Nephron progenitor cell (in vitro differentiated cells): ENCODE measurements at regions not wholly inside any gene's neighbourhood (a gene's known extent, or its start where the extent isn't known, plus 50 kb on each side); places are given as distances from the start of the nearest gene placed in this dataset.
"Not testable (repeated sequence)": the region's sequence is repeated elsewhere in the genome, so short reads cannot be mapped to it uniquely, and the experiment has no call there.

Source experiments
- DNase-seq: peaks from one replicate; pipeline ENCODE4 v3.0.0; 2021
- H3K27ac Mint-ChIP-seq: 2 replicates; pipeline ENCODE4 v1.8.0; 2021; ENCODE audit warnings: mild to moderate bottlenecking, moderate library complexity, mixed read lengths
- H3K27me3 Mint-ChIP-seq: 2 replicates; pipeline ENCODE4 v1.8.0; 2021; ENCODE audit warnings: mild to moderate bottlenecking, low read depth, mixed read lengths; ENCODE audit not compliant: poor library complexity
- H3K36me3 Mint-ChIP-seq: 2 replicates; pipeline ENCODE4 v1.8.0; 2021; ENCODE audit warnings: low read depth, mixed read lengths
- H3K4me1 Mint-ChIP-seq: 2 replicates; pipeline ENCODE4 v1.8.0; 2021; ENCODE audit warnings: mixed read lengths
- H3K4me3 Mint-ChIP-seq: 2 replicates; pipeline ENCODE4 v1.8.0; 2021; ENCODE audit warnings: mild to moderate bottlenecking, moderate library complexity, mixed read lengths
- H3K9me3 Mint-ChIP-seq: 2 replicates; pipeline ENCODE4 v1.8.0; 2021; ENCODE audit warnings: mild to moderate bottlenecking, moderate library complexity, mixed read lengths
- TF ChIP-seq, protein P1 (sequence below): fragments of 200-600 bp; sonication (generic); IDR thresholded peaks from 2 replicates; pipeline ENCODE4 v1.5.0; 2021; ENCODE audit warnings: antibody characterized with exemption

DNA sequence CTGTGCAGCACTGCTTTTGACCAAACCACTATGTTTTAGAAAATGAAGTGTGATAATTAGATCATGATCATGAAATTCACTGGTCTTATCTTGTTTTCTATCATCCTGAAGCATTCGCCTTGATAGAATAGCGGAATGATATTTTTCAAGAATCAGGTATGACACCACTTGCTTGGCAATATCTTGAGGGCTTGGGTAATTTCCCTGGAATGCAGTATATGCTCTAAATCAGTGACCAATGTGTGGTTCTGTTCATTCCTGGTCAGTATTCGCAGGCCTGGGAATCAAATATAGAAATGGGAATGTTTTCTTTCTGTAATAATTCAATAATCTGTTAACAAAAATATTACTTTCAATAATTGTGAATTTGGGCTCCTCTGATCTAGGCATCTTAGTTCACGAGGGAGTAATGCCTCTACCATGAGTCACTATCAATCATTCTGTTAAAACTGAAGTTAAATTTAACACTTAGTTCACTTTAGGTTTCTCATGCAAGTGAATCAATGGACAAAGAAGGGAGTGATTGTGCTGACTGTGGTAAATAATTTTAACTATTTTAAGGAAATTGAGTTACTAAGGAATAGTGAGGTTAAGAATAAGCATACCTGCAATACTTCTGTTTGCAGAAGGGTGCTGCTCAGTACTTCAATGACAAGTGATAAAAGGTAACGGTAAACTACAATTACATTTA, 137.9 kb downstream of the PCDH20 start:
- no peaks in the 10 kb centered on the region for H3K27me3 Mint-ChIP-seq
- no peak for DNase-seq
- H3K36me3 Mint-ChIP-seq, result no peaks in the 10 kb centered on the region
- H3K27ac Mint-ChIP-seq, result no peak overlapping the region
- TF ChIP-seq, protein P1, sequence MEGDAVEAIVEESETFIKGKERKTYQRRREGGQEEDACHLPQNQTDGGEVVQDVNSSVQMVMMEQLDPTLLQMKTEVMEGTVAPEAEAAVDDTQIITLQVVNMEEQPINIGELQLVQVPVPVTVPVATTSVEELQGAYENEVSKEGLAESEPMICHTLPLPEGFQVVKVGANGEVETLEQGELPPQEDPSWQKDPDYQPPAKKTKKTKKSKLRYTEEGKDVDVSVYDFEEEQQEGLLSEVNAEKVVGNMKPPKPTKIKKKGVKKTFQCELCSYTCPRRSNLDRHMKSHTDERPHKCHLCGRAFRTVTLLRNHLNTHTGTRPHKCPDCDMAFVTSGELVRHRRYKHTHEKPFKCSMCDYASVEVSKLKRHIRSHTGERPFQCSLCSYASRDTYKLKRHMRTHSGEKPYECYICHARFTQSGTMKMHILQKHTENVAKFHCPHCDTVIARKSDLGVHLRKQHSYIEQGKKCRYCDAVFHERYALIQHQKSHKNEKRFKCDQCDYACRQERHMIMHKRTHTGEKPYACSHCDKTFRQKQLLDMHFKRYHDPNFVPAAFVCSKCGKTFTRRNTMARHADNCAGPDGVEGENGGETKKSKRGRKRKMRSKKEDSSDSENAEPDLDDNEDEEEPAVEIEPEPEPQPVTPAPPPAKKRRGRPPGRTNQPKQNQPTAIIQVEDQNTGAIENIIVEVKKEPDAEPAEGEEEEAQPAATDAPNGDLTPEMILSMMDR, result no peak
- no peaks in the 10 kb centered on the region for H3K9me3 Mint-ChIP-seq
- no peak overlapping the region for H3K4me3 Mint-ChIP-seq
- no peaks in the 10 kb centered on the region for H3K4me1 Mint-ChIP-seq

DNA sequence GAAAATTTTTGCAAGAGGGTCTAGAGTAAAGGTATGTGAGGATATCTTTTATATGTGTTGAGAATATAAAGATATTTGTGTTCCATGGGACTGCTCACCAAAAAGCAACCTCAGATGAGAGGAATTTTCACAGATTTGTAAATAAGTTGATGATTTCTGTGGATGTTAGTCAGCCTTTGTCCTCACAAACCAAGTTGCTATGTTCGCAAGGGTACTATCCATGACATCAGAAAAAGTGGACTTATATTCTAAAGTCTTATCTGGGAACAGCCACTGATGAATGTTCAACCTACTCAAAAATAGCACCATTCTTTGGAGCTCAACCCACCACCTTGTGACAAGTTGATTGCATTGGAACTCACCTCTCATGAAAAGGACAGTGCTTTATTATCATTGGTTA, 138.6 kb downstream of the PCDH20 start:
- Mint-ChIP-seq H3K27ac (no peak overlapping the region), H3K27me3 (no peaks in the 10 kb centered on the region), H3K4me3 (no peak overlapping the region), H3K9me3 (no peaks in the 10 kb centered on the region), H3K4me1 (no peaks in the 10 kb centered on the region), H3K36me3 (no peaks in the 10 kb centered on the region)
- TF ChIP-seq, protein P1, result no peak
- no peak for DNase-seq

DNA sequence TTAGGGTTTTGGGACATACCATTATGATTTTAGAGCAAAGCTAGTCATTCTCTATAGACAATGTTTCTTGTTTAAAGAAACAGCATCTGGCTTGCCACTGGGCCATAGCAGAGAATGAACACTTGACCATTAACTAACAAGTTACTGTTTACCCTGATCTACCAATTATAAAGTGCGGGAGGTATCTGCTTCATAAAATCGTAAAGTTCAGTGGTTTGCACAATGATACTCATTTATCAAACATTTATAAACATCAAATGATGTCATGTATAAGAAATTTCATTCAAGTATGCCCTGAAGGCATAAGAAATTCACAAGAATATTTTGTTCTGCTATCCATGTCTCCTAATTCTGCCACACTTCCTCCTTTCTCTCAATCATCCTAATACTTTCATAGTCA, 139.2 kb downstream of the PCDH20 start:
- peaks cover under 1% of the 10 kb centered on the region for H3K9me3 Mint-ChIP-seq

DNA sequence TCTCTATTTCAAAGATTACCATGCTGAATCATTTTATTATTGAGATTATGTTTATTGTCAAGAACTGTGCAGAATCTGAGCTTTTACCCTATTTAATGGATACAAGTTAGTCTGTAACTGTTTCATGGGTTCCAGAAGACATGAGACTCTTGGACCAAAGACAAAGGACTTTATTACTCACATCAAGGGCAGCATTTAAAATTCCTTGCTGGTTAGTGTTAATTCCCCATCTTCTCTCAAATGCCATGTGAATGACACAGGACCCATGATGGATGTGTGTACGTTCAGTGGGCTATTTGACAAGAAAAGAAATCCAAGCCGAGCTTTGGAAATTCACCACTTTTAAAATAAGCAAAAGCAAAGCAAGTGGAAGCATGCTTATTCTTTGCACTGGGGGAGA, 139.9 kb downstream of the PCDH20 start:
- H3K36me3 Mint-ChIP-seq, result no peaks in the 10 kb centered on the region
- TF ChIP-seq, protein P1, result no peak

More for the DNA sequence above, 139.2 kb downstream of the PCDH20 start:
- Mint-ChIP-seq H3K4me1 (no peaks in the 10 kb centered on the region), H3K4me3 (no peak overlapping the region), H3K36me3 (no peaks in the 10 kb centered on the region), H3K27ac (no peak overlapping the region), H3K27me3 (no peaks in the 10 kb centered on the region)
- no peak for DNase-seq
- TF ChIP-seq, protein P1, result no peak

DNA sequence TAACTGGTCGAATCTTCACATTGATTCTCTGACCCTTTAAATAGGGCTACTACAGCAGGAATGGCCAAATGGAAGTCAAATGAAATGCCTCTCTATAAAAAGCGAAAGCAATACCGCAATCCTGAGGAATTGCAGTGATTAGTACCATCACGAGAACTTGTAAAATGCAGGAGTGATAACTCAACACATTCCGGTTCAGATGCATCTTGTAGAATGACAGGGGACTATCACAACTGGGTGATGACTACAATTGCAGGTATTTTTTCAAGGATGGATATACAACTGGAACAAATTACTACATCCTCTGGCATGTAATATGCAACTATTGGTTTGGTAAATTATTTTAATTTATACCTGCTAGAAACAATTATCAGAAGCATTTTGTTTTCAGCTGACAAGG, 140.4 kb downstream of the PCDH20 start:
- no peak overlapping the region for H3K4me3 Mint-ChIP-seq

More for the DNA sequence above, 139.9 kb downstream of the PCDH20 start:
- no peak for DNase-seq
- no peak overlapping the region for H3K4me3 Mint-ChIP-seq
- no peaks in the 10 kb centered on the region for H3K4me1 Mint-ChIP-seq
- no peak overlapping the region for H3K27ac Mint-ChIP-seq
- no peaks in the 10 kb centered on the region for H3K27me3 Mint-ChIP-seq
- peaks cover 7% of the 10 kb centered on the region for H3K9me3 Mint-ChIP-seq

DNA sequence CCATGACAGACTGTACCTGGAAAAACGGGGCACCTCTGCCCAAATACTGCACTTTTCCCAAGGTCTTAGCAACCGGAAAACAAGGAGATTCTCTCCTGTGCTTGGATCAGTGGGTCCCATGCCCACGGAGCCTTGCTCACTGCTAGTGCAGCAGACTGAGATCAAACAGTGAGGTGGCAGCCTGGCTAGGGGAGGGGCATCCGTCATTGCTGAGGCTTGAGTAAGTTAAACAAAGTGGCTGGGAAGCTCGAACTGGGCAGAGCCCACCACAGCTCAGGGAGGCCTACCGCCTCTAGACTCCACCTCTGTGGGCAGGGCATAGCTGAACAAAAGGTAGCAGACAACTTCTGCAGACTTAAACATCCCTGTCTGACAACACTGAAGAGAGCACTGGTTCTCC, 148.8 kb downstream of the PCDH20 start:
- peaks cover 39% of the 10 kb centered on the region for H3K9me3 Mint-ChIP-seq
- not testable (repeated sequence) for DNase-seq, H3K27ac Mint-ChIP-seq, H3K4me3 Mint-ChIP-seq, H3K27me3 Mint-ChIP-seq, H3K4me1 Mint-ChIP-seq, H3K36me3 Mint-ChIP-seq

More for the DNA sequence above, 140.4 kb downstream of the PCDH20 start:
- Mint-ChIP-seq H3K27me3 (no peaks in the 10 kb centered on the region), H3K9me3 (peaks cover 12% of the 10 kb centered on the region), H3K36me3 (no peaks in the 10 kb centered on the region), H3K27ac (no peak overlapping the region), H3K4me1 (no peaks in the 10 kb centered on the region)
- no peak for DNase-seq
- TF ChIP-seq, protein P1, result no peak
